ENCODE measurements at regions not wholly inside any gene's neighbourhood (a gene's known extent, or its start where the extent isn't known, plus 50 kb on each side); places are given as distances from the start of the nearest gene placed in this dataset.

DNA sequence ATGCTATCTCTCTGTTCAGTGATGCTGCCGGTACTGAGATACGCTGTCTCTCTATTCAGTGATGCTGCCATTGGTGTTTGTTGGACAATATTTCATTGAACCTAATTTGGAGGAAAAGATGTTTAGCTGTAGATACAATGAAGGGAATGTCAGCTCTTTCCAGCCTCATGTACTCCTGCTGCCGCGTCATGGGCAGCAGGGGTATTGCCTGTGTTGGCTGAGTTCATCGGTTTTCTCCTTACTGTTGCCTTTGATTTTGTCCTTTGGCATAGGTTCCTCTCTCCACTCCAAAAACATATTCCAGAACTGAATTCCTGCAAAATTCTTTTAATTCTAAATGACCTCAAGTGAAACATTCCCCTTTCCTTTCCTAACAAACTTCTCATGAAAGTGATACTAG lies 942.6 kb downstream of the NLGN4Y start:
- Histone ChIP-seq H3K36me3 (ENCODE audit: control insufficient read depth in 1 of 2, insufficient read depth in 2 of 2, low read length in 2 of 2) (no peaks in the 10 kb centered on the region), H3K79me2 (ENCODE audit: control insufficient read depth, insufficient read depth, low read length, poor library complexity) (no peaks in the 10 kb centered on the region)

DNA sequence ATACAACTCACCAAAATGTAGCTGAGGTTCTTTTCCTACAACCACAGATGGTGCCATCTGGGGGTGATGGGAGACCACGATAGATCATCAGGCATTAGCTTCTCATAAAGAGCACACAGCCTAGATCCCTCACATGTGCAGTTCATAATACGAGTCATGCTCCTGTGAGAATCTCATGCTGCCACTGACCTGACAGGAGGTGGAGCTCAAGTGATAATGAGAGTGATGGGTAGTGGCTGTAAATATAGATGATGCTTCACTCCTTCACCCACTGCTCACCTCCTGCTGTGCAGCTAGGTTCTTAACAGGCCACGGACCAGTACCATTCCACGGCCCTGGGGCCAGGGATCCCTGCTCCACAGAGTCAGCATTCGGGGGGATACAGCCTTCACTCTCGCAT lies 943.8 kb downstream of the NLGN4Y start:
- H3K79me2 ChIP-seq (ENCODE audit: control insufficient read depth, insufficient read depth, low read length, poor library complexity), result no peaks in the 10 kb centered on the region
- H3K4me3 ChIP-seq (ENCODE audit: low read depth, low read length), result no peak overlapping the region
- WGBS (ENCODE audit: extremely low coverage, insufficient coverage, insufficient read length), result no CpG with 5 or more reads among the region's 6 CpGs
- H2BK120ac ChIP-seq (ENCODE audit: insufficient read depth, low read length, poor library complexity), result no peak overlapping the region
- DNase-seq, result no peak
- H3K14ac ChIP-seq (ENCODE audit: low read length), result no peak overlapping the region
- H3K27ac ChIP-seq (ENCODE audit: low read depth, low read length), result no peak overlapping the region
- no peak overlapping the region for H2AFZ ChIP-seq (ENCODE audit: insufficient read depth, low read length, poor library complexity)
- no peaks in the 10 kb centered on the region for H3K27me3 ChIP-seq (ENCODE audit: insufficient read depth, low read length)
- no peaks in the 10 kb centered on the region for H3K36me3 ChIP-seq (ENCODE audit: control insufficient read depth in 1 of 2, insufficient read depth in 2 of 2, low read length in 2 of 2)
- no peak overlapping the region for H3K9ac ChIP-seq (ENCODE audit: low read length)
- no peak overlapping the region for H2BK5ac ChIP-seq (ENCODE audit: low read depth, low read length, poor library complexity)
- no peak overlapping the region for H4K91ac ChIP-seq (ENCODE audit: low read depth, low read length)
- no peaks in the 10 kb centered on the region for H3K79me1 ChIP-seq (ENCODE audit: low read length)
- H3K4me2 ChIP-seq (ENCODE audit: low read length), result no peak overlapping the region
- H3K18ac ChIP-seq (ENCODE audit: low read length), result no peak overlapping the region
- H2AK5ac ChIP-seq (ENCODE audit: low read length), result no peak overlapping the region
- H2BK12ac ChIP-seq (ENCODE audit: low read length), result no peak overlapping the region
- no peaks in the 10 kb centered on the region for H3K9me3 ChIP-seq (ENCODE audit: insufficient read depth, low read depth, low read length)
- H4K12ac ChIP-seq (ENCODE audit: low read depth, low read length), result no peak overlapping the region
- no peak overlapping the region for H3K23ac ChIP-seq (ENCODE audit: low read length)
- H3K4me1 ChIP-seq (ENCODE audit: control insufficient read depth in 1 of 2, insufficient read depth in 2 of 2, low read length in 2 of 2), result no peaks in the 10 kb centered on the region
- H3K4ac ChIP-seq (ENCODE audit: low read depth, low read length), result no peak overlapping the region
- H4K8ac ChIP-seq (ENCODE audit: low read depth, low read length), result no peak overlapping the region

More for the DNA sequence above, 942.6 kb downstream of the NLGN4Y start:
- WGBS (ENCODE audit: extremely low coverage, insufficient coverage, insufficient read length), result no CpG with 5 or more reads among the region's 5 CpGs
- no peak for DNase-seq
- no peak overlapping the region for H3K14ac ChIP-seq (ENCODE audit: low read length)
- H4K91ac ChIP-seq (ENCODE audit: low read depth, low read length), result no peak overlapping the region
- no peak overlapping the region for H4K12ac ChIP-seq (ENCODE audit: low read depth, low read length)
- no peak overlapping the region for H2AK5ac ChIP-seq (ENCODE audit: low read length)
- H3K4ac ChIP-seq (ENCODE audit: low read depth, low read length), result no peak overlapping the region
- no peak overlapping the region for H4K8ac ChIP-seq (ENCODE audit: low read depth, low read length)
- H3K27ac ChIP-seq (ENCODE audit: low read depth, low read length), result no peak overlapping the region
- no peaks in the 10 kb centered on the region for H3K9me3 ChIP-seq (ENCODE audit: insufficient read depth, low read depth, low read length)
- no peaks in the 10 kb centered on the region for H3K79me1 ChIP-seq (ENCODE audit: low read length)
- no peak overlapping the region for H3K4me3 ChIP-seq (ENCODE audit: low read depth, low read length)
- H3K27me3 ChIP-seq (ENCODE audit: insufficient read depth, low read length), result no peaks in the 10 kb centered on the region
- no peak overlapping the region for H3K9ac ChIP-seq (ENCODE audit: low read length)
- H3K4me1 ChIP-seq (ENCODE audit: control insufficient read depth in 1 of 2, insufficient read depth in 2 of 2, low read length in 2 of 2), result no peaks in the 10 kb centered on the region
- no peak overlapping the region for H3K23ac ChIP-seq (ENCODE audit: low read length)
- no peak overlapping the region for H2BK12ac ChIP-seq (ENCODE audit: low read length)
- H2BK120ac ChIP-seq (ENCODE audit: insufficient read depth, low read length, poor library complexity), result no peak overlapping the region
- H2AFZ ChIP-seq (ENCODE audit: insufficient read depth, low read length, poor library complexity), result no peak overlapping the region
- H3K18ac ChIP-seq (ENCODE audit: low read length), result no peak overlapping the region
- H2BK5ac ChIP-seq (ENCODE audit: low read depth, low read length, poor library complexity), result no peak overlapping the region
- H3K4me2 ChIP-seq (ENCODE audit: low read length), result no peak overlapping the region

GRCh38 chrY:15471371-15471770 lies 947.0 kb downstream of the NLGN4Y start:
- Histone ChIP-seq H2BK5ac (ENCODE audit: low read depth, low read length, poor library complexity) (no peak overlapping the region), H3K23ac (ENCODE audit: low read length) (no peak overlapping the region), H4K12ac (ENCODE audit: low read depth, low read length) (no peak overlapping the region), H3K79me1 (ENCODE audit: low read length) (no peaks in the 10 kb centered on the region), H3K18ac (ENCODE audit: low read length) (no peak overlapping the region), H3K4me1 (ENCODE audit: control insufficient read depth in 1 of 2, insufficient read depth in 2 of 2, low read length in 2 of 2) (no peaks in the 10 kb centered on the region), H3K4ac (ENCODE audit: low read depth, low read length) (no peak overlapping the region), H3K9me3 (ENCODE audit: insufficient read depth, low read depth, low read length) (no peaks in the 10 kb centered on the region), H2AK5ac (ENCODE audit: low read length) (no peak overlapping the region), H3K14ac (ENCODE audit: low read length) (no peak overlapping the region), H4K91ac (ENCODE audit: low read depth, low read length) (no peak overlapping the region), H4K8ac (ENCODE audit: low read depth, low read length) (no peak overlapping the region), H3K4me3 (ENCODE audit: low read depth, low read length) (no peak overlapping the region), H3K4me2 (ENCODE audit: low read length) (no peak overlapping the region), H3K27ac (ENCODE audit: low read depth, low read length) (no peak overlapping the region), H2AFZ (ENCODE audit: insufficient read depth, low read length, poor library complexity) (no peak overlapping the region), H2BK12ac (ENCODE audit: low read length) (no peak overlapping the region), H3K27me3 (ENCODE audit: insufficient read depth, low read length) (no peaks in the 10 kb centered on the region), H2BK120ac (ENCODE audit: insufficient read depth, low read length, poor library complexity) (no peak overlapping the region), H3K79me2 (ENCODE audit: control insufficient read depth, insufficient read depth, low read length, poor library complexity) (no peaks in the 10 kb centered on the region), H3K36me3 (ENCODE audit: control insufficient read depth in 1 of 2, insufficient read depth in 2 of 2, low read length in 2 of 2) (no peaks in the 10 kb centered on the region), H3K9ac (ENCODE audit: low read length) (no peak overlapping the region)
- no CpG with 5 or more reads among the region's 1 CpG for WGBS (ENCODE audit: extremely low coverage, insufficient coverage, insufficient read length)
- no peak for DNase-seq

- Histone ChIP-seq H4K8ac (ENCODE audit: low read depth, low read length) (no peak overlapping the region), H3K4me3 (ENCODE audit: low read depth, low read length) (no peak overlapping the region), H3K9me3 (ENCODE audit: insufficient read depth, low read depth, low read length) (no peaks in the 10 kb centered on the region), H4K91ac (ENCODE audit: low read depth, low read length) (no peak overlapping the region), H4K12ac (ENCODE audit: low read depth, low read length) (no peak overlapping the region), H3K9ac (ENCODE audit: low read length) (no peak overlapping the region), H2AK5ac (ENCODE audit: low read length) (no peak overlapping the region), H3K27ac (ENCODE audit: low read depth, low read length) (no peak overlapping the region), H2BK5ac (ENCODE audit: low read depth, low read length, poor library complexity) (no peak overlapping the region), H2AFZ (ENCODE audit: insufficient read depth, low read length, poor library complexity) (no peak overlapping the region), H3K18ac (ENCODE audit: low read length) (no peak overlapping the region), H3K4ac (ENCODE audit: low read depth, low read length) (no peak overlapping the region), H3K4me2 (ENCODE audit: low read length) (no peak overlapping the region), H3K36me3 (ENCODE audit: control insufficient read depth in 1 of 2, insufficient read depth in 2 of 2, low read length in 2 of 2) (no peaks in the 10 kb centered on the region), H3K4me1 (ENCODE audit: control insufficient read depth in 1 of 2, insufficient read depth in 2 of 2, low read length in 2 of 2) (no peaks in the 10 kb centered on the region), H2BK12ac (ENCODE audit: low read length) (no peak overlapping the region), H3K79me2 (ENCODE audit: control insufficient read depth, insufficient read depth, low read length, poor library complexity) (no peaks in the 10 kb centered on the region), H3K14ac (ENCODE audit: low read length) (no peak overlapping the region), H3K79me1 (ENCODE audit: low read length) (no peaks in the 10 kb centered on the region), H3K27me3 (ENCODE audit: insufficient read depth, low read length) (no peaks in the 10 kb centered on the region), H2BK120ac (ENCODE audit: insufficient read depth, low read length, poor library complexity) (no peak overlapping the region), H3K23ac (ENCODE audit: low read length) (no peak overlapping the region)
- DNase-seq, result no peak
- no CpG with 5 or more reads among the region's 5 CpGs for WGBS (ENCODE audit: extremely low coverage, insufficient coverage, insufficient read length)
These were observed 954.1 kb downstream of the NLGN4Y start for GRCh38 chrY:15478348-15478963.

Measured in trophoblast cell (in vitro differentiated cells and primary cell).